NOMO-1 treated with dmso at 0.1 percent for 144 hours (cell line): ENCODE measurements at regions not wholly inside any gene's neighbourhood (a gene's known extent, or its start where the extent isn't known, plus 50 kb on each side); places are given as distances from the start of the nearest gene placed in this dataset.
A peak's percentile ranks its signal among the peaks of the same experiment; 100 is the strongest.
"Not testable (repeated sequence)": the region's sequence is repeated elsewhere in the genome, so short reads cannot be mapped to it uniquely, and the experiment has no call there.

Source experiments
- DNase-seq: peaks from one replicate; lab custom pipeline; 2025; ENCODE audit not compliant: unreplicated experiment; lab: John Stamatoyannopoulos, UW

DNA sequence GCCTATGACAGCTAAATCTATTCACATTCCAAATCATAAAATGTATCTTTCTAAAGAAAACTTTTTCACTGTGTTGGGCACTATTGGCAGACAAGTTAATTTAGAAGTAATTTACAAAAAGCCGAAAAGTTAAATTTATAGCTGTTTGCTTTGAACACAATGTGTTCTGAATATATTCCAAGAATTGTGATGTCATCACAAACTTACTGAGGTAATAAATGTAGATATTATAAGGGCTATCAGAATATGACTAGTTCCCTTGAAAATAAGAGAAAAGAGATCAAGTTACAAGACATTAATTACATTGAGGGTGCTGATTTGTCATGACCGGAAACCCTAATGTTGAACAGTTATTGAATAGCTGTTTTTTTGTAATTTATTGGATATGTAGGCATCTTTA is 153.9 kb upstream of the SCN7A start:
- DNase-seq = no peak

DNA sequence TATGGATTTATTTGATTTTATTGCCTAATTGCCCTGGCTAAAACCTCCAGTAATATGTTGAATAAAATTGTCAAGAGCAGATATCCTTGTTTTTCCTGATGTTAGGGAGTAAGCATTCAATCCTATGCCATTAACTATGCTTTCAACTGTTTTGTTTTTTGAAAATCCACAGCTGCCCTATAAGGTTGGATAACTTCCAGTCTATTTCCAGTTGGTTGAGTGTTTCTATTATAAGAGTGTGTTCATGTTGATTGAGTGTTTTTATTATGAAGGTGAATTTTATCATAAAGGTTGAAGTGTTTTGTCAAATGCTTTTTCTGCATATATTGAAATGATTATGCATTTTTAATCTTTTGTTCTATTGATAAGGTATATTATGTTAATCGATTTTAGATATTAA is 149.9 kb upstream of the SCN7A start:
- DNase-seq = no peak

DNA sequence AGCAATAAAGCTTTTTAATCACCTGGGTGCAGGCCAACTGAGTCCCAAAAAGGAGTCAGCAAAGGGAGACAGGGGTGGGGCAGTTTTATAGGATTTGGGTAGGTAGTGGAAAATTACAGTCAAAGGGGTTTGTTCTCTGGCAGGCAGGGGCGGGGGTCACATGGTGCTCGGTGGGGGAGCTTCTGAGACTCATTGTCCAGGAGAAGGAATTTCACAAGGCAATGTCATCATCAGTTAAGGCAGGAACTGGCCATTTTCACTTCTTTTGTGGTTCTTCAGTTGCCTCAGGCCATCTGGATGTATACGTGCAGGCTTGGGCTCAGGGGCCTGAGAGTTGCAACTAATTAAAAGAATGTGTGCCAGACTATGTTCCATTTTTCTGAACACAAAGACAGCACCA is 147.5 kb upstream of the SCN7A start:
- DNase-seq = not testable (repeated sequence)

DNA sequence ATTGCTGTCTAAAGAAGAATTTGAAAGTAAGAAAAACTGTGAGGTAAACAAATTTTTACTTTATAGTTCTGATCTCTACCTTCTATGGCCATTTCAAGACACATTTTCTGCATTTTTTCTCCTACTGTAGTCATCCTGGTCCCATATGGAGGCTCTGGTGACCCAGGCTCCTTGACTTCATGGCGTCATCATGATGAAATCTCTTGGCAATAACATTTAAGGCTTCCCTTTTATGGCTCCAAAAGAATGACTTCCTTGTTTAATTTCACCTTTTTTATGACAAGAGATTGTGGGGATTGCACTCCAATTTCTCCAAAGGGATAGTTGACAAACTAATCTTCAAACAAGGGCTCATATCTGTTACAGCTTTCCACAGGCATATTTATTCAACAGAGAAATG is 143.0 kb upstream of the SCN7A start:
- DNase-seq = no peak

DNA sequence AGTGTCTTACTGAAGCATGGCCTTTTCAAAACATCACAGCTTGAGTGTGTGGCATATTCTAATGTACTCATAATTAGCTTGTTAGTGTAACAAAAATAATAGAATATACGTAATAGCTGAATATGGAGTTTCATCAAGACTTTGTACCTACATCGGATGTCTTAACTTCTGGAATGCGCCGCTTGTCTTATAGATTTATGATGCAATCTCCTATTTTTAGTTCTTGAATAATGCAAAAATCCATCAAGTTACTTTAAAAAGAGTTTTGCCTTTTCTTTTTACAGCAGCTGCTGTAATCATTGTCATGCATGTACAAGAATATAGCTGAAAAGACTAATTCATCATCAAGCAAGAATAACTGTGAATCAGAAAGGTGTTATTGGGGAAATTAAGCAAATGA is 140.7 kb upstream of the SCN7A start:
- no peak for DNase-seq

DNA sequence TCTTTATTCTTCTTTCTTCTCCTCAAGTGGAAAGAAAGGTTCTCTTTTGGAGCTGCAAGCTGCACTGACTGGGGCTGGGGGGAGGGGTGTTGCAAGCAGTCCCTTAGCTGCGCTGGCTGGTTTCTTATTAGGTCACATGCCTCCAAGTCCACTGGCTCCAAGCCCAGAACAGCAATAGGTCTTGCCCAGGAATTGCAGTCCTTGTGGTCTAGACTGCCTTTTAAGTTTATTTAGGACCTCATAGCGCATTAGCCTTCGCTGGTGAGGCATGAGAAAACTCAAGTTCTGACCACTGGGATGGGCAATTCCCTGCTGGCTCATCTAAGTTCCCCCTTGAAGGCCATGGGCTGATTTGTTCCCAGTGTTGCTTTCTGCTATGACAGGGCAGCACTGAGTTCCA is 138.6 kb upstream of the SCN7A start:
- DNase-seq = no peak

DNA sequence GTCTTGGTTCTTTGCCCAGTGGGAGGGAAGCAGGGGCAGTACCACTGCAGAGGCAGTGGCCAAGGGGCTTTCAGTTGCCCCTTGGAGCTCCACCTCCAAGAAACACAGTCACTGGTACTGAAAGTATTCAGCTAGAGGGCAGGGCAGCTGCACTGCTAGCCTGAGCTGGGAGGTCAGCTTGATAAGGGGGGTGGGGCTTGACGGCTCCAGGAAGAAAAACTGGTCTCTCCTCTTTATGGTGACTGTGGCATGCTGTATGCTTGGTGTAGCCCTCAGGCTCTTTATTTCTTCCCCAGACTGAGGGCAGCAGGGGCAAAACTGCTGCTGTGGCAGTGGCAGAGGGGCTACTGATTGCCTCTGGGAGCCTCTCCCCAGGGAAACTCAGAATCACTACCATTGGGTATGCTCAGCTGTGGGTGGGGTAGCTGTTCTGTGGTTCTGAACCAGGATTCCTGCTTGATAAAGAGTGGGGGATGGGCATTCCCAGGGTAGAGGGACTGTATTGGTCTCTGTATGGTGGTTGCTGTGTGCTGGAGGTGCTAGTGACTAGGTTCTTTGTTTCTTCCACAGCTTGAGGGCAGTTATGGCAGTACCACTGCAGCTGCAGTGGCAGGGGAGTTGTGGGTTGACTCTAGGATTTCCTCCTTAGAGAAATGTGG is 134.6 kb upstream of the SCN7A start:
- DNase-seq = no peak

DNA sequence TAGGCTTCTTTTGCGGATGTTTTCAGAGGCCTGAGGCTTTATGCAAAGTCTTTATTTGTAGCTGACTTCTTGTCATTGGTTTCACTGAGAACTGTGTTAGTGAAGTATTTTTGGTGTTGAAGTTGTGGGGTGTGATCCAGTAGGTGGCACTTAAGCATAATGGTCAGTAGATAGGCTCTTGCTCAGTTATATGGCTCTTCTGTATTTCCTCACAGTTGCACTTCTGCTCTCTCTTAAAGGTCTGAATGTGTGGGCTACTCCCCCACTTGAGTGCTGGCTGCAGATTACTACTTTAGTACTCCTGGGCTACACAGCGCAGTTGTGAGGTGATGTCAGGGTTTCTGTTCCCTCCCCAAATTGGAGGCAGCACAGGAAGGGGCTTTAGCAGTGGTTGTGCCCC is 133.8 kb upstream of the SCN7A start:
- DNase-seq = no peak

DNA sequence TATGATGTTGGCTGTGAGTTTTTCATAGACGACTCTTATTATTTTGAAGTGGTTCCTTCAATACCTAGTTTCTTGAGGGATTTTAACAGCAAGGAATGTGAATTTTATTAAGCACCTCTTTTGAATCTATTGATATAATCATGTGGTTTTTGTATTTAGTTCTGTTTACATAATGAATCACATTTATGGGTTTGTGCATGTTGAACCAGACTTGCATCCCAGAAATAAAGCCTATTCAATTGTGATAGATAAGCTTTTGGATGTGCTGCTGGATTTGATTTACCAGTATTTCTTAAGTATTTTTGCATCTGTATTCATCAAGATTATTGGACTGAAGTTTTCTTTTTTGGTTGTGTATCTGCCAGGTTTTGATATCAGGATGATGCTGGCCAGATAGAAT is 131.6 kb upstream of the SCN7A start:
- no peak for DNase-seq

DNA sequence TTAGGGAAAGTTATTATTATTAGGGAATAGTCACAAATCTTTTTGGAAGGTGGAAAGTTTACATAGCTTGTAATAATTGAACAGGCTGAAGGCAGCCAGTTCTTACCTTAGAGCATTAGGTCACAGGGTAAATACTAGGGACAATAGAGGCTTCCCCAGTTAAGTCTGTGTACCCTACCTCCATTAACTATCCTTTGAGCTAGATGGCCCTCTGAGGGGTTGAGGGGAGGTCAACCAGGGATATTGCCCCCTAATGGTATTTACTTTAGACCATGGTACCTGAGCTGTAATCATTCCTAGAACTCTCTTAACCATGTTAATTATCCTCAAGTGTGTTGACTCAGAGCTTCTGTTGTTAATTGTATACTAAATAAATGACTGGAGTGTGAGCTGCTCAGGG is 120.5 kb upstream of the SCN7A start:
- DNase-seq = no peak

DNA sequence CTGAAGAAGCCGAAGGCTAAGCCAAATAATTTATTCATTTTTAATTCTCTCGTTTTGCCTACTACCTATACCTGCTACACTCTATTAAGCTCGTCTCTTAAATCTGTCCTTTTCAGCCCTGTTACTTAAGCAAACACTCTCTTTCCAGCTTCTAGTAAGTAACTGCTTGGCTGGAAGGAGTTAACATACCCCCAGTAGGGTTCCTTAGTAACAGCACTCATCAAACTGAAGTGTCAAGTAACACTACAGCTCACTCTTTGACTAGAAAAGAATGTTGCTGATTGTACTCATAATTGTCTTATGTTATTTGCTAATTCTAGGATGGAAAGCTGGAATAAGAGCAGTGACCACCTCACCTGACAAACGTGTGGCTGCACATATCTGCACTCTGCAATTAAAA is 120.0 kb upstream of the SCN7A start:
- no peak for DNase-seq

DNA sequence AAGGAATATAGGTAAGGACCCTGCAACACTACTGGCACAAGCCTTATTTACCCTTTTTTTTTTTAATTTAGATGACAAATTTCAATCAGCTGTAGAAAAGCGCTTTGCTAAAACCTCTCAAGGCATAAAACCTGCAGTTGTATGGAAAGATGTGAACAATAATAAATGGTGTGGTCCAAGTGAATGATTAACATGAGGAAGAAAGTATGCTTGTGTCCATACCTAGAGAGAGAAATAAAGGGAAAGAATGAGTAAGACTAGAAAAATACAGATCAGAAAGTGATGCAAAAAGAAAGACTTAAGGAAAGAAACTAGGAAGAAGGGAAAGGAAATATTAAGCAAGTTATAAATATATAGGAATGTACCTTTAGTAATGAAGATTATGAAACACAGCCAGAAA is 119.2 kb upstream of the SCN7A start:
- no peak for DNase-seq

DNA sequence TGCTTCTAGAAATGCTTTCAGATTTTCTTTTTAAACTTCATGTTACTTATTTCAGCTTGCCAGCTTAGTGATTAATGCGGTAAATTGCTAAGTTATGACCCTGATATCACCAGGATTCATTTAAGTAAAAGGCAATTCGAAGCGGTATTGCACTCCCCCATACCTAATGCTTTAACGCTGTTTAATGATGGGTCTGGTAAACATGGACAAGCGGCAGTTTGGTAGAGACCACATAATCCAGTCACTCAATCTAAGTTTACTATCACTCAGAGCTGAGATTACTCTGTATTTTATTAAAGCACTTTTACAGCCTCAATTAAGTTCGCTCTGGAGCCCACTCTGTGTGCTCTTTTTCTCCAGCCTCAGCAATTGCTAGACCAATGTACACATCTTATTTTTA is 118.2 kb upstream of the SCN7A start:
- DNase-seq = no peak

DNA sequence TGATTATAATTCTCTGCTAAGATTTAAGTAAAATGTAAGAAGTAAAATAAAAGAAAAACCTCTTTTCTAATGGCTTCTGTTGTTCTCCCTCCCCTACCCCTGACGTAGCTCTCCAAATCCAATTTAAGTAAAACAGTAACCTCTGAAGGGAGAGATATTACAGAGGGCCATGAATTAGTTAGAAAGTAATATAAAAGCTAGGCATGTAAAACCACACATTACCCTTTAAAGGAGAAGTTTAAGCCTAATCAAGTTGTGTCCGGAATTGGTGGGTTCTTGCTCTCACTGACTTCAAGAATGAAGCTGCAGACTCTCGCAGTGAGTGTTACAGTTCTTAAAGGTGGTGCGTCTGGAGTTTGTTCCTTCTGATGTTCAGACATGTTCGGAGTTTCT is 116.9 kb upstream of the SCN7A start:
- DNase-seq = no peak

DNA sequence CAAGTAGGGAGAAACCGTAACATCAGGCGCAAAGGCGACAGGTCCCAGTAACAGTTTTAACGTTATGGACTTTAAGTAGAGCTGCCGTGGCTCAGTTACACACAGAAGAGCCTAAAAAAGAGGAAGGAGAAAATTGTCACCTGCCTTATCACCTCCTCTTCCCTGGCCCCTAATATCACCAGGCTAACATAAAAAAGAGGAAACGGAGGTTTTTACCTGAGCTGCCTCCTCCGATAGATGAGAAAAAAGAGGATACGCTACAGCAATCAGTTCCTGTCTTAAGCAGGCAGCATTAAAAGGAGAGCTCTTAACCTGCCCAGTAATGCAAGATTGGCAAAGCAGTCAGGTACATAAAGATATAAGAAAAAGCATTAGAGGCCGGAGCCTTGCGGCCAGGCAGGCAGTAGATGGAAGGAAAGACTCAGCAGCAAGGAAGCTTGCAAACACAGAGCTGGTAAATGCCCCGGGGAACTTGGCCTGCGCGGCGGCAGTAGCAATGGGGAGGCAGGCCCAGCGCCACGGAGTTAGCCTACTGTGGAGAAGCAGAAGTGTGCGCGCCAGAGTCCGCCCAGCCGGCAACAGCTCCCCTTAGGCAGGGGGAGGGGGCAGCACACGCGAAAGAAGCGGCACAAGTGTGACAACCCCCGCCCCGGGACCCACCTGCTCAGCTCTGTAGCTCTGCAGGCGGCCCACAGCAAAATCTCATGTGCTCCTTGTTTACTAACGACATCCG is 116.3 kb upstream of the SCN7A start:
- peak; percentile 9 for DNase-seq

DNA sequence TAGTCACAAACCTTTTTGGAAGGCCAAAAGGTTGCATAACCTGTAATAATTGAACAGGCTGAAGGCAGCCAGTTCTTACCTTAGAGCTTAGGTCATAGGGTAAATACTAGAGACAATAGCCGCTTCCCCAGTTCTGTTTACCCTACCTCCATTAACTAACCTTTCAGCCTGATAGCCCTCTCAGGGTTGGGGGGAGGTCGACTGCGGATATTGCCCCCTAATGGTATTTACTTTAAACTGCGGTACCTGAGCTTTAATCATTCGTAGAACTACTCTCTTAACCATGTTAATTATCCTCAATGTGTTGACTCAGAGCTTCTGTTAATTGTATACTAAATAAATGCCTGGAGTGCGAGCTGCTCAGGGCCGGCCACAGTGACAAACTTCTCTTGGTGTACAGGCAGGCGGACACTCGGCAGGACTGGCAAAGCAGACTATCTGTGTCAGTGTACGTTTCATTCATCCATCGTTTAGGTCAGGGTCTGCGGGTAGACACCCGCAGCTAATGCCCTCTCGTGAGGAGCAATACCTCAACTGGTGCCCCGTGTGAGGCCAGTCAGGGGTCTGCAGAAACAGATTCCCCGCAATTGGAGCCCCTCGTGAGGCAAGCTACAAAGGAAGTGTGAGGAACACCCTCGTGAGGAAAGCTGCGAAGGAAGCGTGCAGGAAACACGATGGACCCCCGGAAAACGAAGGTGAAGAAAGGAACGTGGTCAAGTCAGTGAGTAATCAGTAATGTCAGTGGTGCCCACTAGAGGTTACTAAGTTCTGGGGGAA is 115.3 kb upstream of the SCN7A start:
- DNase-seq = no peak

DNA sequence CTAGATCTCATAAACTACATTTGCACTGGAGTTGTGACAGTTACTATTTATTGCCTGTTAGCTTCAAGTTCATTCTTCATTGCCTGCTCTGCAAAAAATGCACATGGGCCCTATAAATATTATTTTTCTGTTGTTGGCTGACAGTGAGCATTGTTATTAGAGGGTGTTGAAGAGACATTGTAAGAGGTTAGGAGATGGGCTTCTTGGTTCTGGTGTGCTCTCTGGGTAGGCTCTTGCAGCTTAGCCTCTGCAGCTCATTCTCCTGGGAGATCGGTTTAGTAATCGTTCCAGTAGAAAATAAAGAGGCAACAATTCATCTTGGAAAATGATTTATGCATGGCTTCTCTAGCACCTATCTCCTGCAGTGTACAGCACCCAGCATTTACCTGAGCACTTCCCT is 113.8 kb upstream of the SCN7A start:
- DNase-seq = no peak

DNA sequence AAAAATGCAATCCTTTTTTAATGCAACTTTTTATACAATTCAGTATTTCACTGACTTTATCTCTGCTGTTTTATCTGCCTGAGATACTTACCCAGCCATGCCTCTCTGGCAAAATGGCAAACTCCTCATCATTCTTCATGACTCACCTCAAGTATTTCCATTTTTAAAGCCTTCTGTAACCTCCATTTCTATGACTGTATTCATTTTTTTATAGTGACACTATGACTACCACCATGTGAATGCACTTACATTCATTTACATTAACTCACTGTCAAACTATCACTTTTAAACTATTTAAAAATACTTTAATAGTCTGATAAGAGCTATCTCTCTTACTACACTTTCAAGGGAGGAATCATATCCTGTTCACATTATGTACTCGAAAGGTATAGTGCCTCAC is 99.4 kb upstream of the SCN7A start:
- DNase-seq = no peak

DNA sequence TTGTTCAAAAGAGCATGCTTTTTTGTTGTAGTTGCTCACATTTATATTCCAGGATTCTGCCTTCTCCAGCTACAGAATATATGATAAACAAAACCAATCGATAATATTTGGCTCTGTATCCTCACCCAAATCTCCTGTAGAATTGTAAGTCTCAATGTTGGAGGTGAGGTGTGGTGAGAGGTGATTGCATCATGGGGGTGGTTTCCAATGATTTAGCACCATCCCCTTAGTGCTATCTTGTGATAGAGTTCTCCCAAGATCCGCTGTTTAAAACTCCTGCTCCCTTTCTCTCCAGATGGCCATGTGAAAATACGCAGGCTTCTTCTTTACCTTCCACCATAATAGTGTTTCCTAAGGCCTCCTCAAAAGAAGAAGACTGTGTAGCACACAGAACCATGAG is 98.7 kb upstream of the SCN7A start:
- no peak for DNase-seq

DNA sequence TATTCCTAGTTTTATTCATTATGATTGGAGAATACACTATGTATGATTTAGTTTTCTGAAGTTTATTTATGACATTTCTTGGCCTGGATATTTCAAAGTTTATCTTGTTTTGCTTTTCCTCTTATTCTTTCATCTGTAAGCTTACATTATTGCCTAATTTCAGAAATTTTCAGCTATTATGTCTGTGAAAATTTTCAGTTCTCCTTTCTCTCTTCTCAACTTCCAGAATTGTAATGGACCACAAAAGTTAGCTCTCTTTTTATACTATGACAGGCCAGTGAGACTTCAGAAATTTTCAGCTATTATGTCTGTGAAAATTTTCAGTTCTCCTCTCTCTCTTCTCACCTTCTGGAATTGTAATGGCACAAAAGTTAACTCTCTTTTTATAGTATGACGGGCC is 97.2 kb upstream of the SCN7A start:
- DNase-seq = no peak

DNA sequence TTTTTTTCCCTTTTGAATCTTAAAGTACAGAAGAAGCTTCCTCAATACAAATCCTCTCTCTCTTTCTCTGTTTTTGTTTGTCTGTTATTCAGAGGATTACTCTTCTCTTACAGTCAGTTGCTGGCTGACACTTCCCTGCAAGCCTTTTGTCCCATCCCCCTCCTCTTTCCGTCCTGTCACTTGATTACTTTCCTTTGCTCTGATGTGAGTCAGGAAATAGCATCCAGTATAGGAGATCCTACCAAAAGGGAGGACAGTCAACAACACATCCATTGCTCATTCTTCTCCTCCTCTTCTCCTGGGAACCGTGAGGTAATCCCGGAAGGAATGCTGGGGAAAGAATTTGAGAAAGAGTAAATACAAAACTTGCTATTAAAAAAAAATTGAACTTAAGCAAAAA is 79.3 kb upstream of the SCN7A start:
- no peak for DNase-seq

DNA sequence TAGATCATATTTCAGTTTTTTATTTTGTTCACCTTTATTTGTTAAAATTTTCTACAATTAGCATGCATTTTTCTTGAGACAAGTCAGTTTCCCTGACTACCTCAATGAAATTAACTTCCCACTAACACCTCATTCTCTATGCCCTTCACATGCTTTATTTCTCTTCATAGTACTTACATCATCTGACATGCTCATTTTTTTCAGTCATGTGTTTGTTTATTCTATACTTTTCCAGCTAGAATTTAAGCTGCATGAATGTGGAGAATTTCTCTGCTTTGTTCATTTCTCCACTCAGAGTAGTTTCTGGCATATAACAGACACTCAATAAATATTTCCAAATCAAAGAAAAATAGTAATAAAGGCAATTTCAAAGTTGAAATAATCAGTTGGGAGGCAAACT is 78.9 kb upstream of the SCN7A start:
- no peak for DNase-seq
